ENCODE measurements at regions not wholly inside any gene's neighbourhood (a gene's known extent, or its start where the extent isn't known, plus 50 kb on each side); places are given as distances from the start of the nearest gene placed in this dataset.
A peak's percentile ranks its signal among the peaks of the same experiment; 100 is the strongest.

DNA sequence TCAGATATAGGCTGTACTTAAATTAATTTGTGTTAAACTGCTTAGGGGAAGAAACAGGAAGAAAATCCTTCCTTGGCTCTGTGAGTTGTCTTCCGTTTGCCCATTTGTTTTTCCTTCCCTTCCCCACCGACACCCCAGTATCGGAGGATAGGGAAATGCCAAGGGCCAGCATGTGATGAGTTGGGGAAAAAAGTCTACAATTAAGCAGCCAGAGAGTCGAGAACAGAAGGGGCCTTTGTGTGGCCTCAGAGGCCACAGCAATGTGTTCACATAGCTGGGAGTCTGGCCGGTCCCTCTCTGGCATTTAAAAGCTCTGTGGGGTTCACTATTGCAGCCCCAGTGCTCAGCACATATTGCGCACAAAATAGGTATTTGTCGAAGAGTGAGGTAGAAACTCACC, 489.3 kb downstream of the MATN1 start:
- Mint-ChIP-seq H3K9me3 (ENCODE audit: low read depth) (no peaks in the 10 kb centered on the region), H3K36me3 (ENCODE audit: insufficient read depth) (no peaks in the 10 kb centered on the region), H3K27ac (no peak overlapping the region), H3K4me1 (ENCODE audit: low read depth) (no peaks in the 10 kb centered on the region), H3K4me3 (ENCODE audit: low read depth) (no peak overlapping the region), H3K27me3 (peaks cover 6% of the 10 kb centered on the region)
- no peak for DNase-seq (ENCODE audit: low spot score, unreplicated experiment)
- TF ChIP-seq, protein P1, sequence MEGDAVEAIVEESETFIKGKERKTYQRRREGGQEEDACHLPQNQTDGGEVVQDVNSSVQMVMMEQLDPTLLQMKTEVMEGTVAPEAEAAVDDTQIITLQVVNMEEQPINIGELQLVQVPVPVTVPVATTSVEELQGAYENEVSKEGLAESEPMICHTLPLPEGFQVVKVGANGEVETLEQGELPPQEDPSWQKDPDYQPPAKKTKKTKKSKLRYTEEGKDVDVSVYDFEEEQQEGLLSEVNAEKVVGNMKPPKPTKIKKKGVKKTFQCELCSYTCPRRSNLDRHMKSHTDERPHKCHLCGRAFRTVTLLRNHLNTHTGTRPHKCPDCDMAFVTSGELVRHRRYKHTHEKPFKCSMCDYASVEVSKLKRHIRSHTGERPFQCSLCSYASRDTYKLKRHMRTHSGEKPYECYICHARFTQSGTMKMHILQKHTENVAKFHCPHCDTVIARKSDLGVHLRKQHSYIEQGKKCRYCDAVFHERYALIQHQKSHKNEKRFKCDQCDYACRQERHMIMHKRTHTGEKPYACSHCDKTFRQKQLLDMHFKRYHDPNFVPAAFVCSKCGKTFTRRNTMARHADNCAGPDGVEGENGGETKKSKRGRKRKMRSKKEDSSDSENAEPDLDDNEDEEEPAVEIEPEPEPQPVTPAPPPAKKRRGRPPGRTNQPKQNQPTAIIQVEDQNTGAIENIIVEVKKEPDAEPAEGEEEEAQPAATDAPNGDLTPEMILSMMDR (IDR thresholded peaks at IDR 0.05; ENCODE audit: unreplicated experiment), result no peak

DNA sequence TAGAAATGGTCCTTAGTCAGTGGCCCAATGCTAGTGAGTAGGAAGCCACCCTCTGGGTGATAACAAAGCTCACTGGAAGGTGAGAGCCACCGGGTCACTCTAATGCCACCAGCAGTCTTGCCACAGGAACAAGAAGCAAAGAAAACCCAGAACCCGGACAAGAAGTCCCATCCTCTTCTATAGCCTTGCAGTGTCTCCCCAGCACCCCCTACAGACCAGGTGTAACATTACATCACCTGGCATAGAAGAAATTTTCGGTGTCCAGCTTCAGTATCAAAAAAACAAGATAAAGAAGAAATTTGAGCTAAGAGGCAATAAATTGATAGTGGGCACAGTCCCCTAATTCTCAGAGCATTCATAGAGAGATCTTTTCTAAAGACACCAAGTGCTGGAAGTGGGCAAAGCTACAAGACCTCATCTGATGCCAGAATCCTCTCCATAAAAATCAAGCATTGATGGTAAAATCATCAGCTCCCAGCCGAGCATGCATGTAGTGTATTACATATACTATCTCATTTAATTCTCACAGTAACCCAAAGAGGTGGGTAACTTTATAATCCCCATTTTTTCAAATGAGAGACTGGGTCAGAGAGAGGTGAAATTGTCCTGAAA, 491.0 kb downstream of the MATN1 start:
- H3K4me3 Mint-ChIP-seq (ENCODE audit: low read depth), result no peak overlapping the region
- no peaks in the 10 kb centered on the region for H3K36me3 Mint-ChIP-seq (ENCODE audit: insufficient read depth)
- H3K27me3 Mint-ChIP-seq, result peaks cover 9% of the 10 kb centered on the region
- no peak overlapping the region for H3K27ac Mint-ChIP-seq
- TF ChIP-seq, protein P1 (IDR thresholded peaks at IDR 0.05; ENCODE audit: unreplicated experiment), result peak; percentile 72
- H3K9me3 Mint-ChIP-seq (ENCODE audit: low read depth), result no peaks in the 10 kb centered on the region
- no peaks in the 10 kb centered on the region for H3K4me1 Mint-ChIP-seq (ENCODE audit: low read depth)
- DNase-seq (ENCODE audit: low spot score, unreplicated experiment), result no peak

DNA sequence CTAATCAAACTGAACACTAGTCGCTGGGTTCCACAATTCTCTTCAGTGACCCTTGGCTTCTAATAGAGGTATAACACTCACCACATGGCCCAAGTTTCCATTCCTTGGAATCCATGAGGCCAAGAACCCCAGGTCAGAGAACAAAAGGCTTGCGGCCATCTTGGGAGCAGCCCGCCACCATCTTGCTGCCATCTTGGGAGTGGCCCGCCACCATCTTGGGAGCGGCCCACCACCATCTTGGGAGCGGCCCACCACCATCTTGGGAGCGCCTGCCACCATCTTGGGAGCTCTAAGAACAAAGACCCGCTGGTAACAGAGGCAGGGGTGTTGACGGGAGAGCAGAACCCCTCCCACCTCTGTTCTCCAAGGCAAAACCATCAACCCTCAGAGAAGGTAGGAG, 493.4 kb downstream of the MATN1 start:
- Mint-ChIP-seq H3K27me3 (peaks cover 11% of the 10 kb centered on the region), H3K27ac (no peak overlapping the region), H3K9me3 (ENCODE audit: low read depth) (no peaks in the 10 kb centered on the region), H3K4me1 (ENCODE audit: low read depth) (peaks cover 2% of the 10 kb centered on the region), H3K36me3 (ENCODE audit: insufficient read depth) (no peaks in the 10 kb centered on the region), H3K4me3 (ENCODE audit: low read depth) (no peak overlapping the region)
- no peak for DNase-seq (ENCODE audit: low spot score, unreplicated experiment)
- TF ChIP-seq, protein P1 (IDR thresholded peaks at IDR 0.05; ENCODE audit: unreplicated experiment), result no peak

DNA sequence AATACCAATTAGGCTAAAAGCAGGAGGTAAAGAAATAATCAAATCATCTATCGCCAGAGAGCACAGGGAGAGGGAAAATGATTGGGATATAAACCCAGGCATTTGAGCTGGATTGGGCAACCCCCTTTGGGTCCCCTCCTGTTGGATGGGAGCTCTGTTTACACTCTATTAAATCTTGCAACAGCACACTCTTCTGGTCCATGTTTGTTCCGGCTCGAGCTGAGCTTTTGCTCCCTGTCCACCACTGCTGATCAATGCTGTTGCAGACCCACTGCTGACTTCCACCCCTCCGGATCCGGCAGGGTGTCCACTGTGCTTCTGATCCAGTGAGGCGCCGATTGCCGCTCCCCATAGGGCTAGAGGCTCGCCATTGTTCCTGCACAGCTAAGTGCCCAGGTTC, 493.8 kb downstream of the MATN1 start:
- H3K4me1 Mint-ChIP-seq (ENCODE audit: low read depth), result peaks cover 2% of the 10 kb centered on the region
- peaks cover 11% of the 10 kb centered on the region for H3K27me3 Mint-ChIP-seq
- no peak for DNase-seq (ENCODE audit: low spot score, unreplicated experiment)
- no peak overlapping the region for H3K4me3 Mint-ChIP-seq (ENCODE audit: low read depth)
- TF ChIP-seq, protein P1 (IDR thresholded peaks at IDR 0.05; ENCODE audit: unreplicated experiment), result no peak
- H3K9me3 Mint-ChIP-seq (ENCODE audit: low read depth), result no peaks in the 10 kb centered on the region
- no peaks in the 10 kb centered on the region for H3K36me3 Mint-ChIP-seq (ENCODE audit: insufficient read depth)
- H3K27ac Mint-ChIP-seq, result no peak overlapping the region

DNA sequence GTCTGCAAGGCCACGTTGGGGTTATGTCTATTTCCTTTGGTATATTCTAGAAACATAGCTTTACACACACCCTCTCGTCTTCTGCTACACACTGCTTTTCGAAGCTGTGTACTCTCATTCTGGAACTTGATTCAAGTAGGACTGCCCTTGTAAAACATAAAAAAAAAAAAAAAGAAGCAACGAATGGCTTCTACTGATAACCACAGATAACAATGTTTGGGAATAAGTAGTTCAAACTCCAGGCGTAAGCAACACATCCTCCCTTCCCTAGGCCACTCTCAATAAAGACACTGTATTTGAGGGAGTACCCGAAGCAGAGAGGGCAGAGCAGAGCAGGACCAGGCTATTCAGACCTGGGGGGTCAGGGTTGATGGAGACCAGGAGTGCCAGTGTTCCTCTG, 496.7 kb downstream of the MATN1 start:
- H3K9me3 Mint-ChIP-seq (ENCODE audit: low read depth), result no peaks in the 10 kb centered on the region
- no peaks in the 10 kb centered on the region for H3K36me3 Mint-ChIP-seq (ENCODE audit: insufficient read depth)
- peaks cover 11% of the 10 kb centered on the region for H3K27me3 Mint-ChIP-seq
- no peak overlapping the region for H3K27ac Mint-ChIP-seq
- TF ChIP-seq, protein P1 (IDR thresholded peaks at IDR 0.05; ENCODE audit: unreplicated experiment), result no peak
- no peak overlapping the region for H3K4me3 Mint-ChIP-seq (ENCODE audit: low read depth)
- no peak for DNase-seq (ENCODE audit: low spot score, unreplicated experiment)
- peaks cover 2% of the 10 kb centered on the region for H3K4me1 Mint-ChIP-seq (ENCODE audit: low read depth)

Data from progenitor cell of endocrine pancreas (in vitro differentiated cells).